ENCODE measurements at regions not wholly inside any gene's neighbourhood (a gene's known extent, or its start where the extent isn't known, plus 50 kb on each side); places are given as distances from the start of the nearest gene placed in this dataset.
"Not testable (repeated sequence)": the region's sequence is repeated elsewhere in the genome, so short reads cannot be mapped to it uniquely, and the experiment has no call there.

GRCh38 chr1:94296018-94296417 lies 58.6 kb upstream of the ARHGAP29 start:
- Histone ChIP-seq H3K27ac (peak overlapping the region in 1 of 5 donors; percentile 4), H3K27me3 (peaks cover 12% of the 10 kb centered on the region), H3K36me3 (replicated peaks in 1 of 2) (no peaks in the 10 kb centered on the region), H3K4me3 (no peak overlapping the region), H3K9me3 (replicated peaks in 1 of 3) (no peaks in the 10 kb centered on the region), H3K4me1 (replicated peaks in 1 of 2) (no peaks in the 10 kb centered on the region)
- 52 to 59% (median 57%) methylated on average over 5 of the region's 5 CpGs for WGBS, 4 donors
- DNase-seq = peak in 3 of 7 donors; percentile 28 to 62 (median 37)
- TF ChIP-seq POLR2A (IDR thresholded peaks at IDR 0.05) (no peak), CTCF (IDR thresholded peaks at IDR 0.05) (no peak)
- intact Hi-C loops (cut with DNase I) = no loop called here

GRCh38 chr1:94292978-94293377 lies 55.6 kb upstream of the ARHGAP29 start:
- H3K4me1 ChIP-seq (replicated peaks in 1 of 2); H3K27ac ChIP-seq; H3K36me3 ChIP-seq (replicated peaks in 1 of 2); DNase-seq; H3K9me3 ChIP-seq (replicated peaks in 1 of 3); intact Hi-C loops (cut with DNase I); H3K4me3 ChIP-seq: not testable (repeated sequence)
- peaks cover 12% of the 10 kb centered on the region for H3K27me3 ChIP-seq
- WGBS, 4 donors = 77 to 95% (median 85%) methylated on average over 4 to 8 of the region's 8 CpGs

- H3K9me3 ChIP-seq (replicated peaks in 1 of 3); H3K4me1 ChIP-seq (replicated peaks in 1 of 2); H3K27ac ChIP-seq; intact Hi-C loops (cut with DNase I); H3K36me3 ChIP-seq (replicated peaks in 1 of 2); DNase-seq; H3K4me3 ChIP-seq: not testable (repeated sequence)
- peaks cover 12% of the 10 kb centered on the region for H3K27me3 ChIP-seq
- WGBS, 4 donors = 78 to 89% (median 80%) methylated on average over 1 of the region's 1 CpG
Observed at GRCh38 chr1:94289244-94289643, 51.9 kb upstream of the ARHGAP29 start.

Measured in adrenal gland (tissue), 9 donors.